Epithelial cell of proximal tubule (primary cell): ENCODE measurements at regions not wholly inside any gene's neighbourhood (a gene's known extent, or its start where the extent isn't known, plus 50 kb on each side); places are given as distances from the start of the nearest gene placed in this dataset.

Experiments
- DNase-seq: peaks from one replicate; pipeline ENCODE4 v3.0.0-alpha.2; 2011; ENCODE audit warnings: low read depth
- H3K4me3 ChIP-seq: 2 replicates; pipeline ENCODE4 v1.5.1; 2011; ENCODE audit warnings: low read depth, mild to moderate bottlenecking, low read length
- CTCF ChIP-seq: conservative IDR thresholded peaks from 2 replicates; pipeline ENCODE4 v1.5.1; 2012; ENCODE audit warnings: low read depth, mild to moderate bottlenecking, low read length

- no peak overlapping the region for H3K4me3 ChIP-seq
- DNase-seq: no peak
- no peak for TF ChIP-seq CTCF
These were observed 56.8 kb upstream of the PARP11 start for GRCh38 chr12:3929875-3930615.

- no peak overlapping the region for H3K4me3 ChIP-seq
- no peak for TF ChIP-seq CTCF
- DNase-seq: no peak
These were observed 55.5 kb upstream of the PARP11 start for GRCh38 chr12:3928538-3929184.

GRCh38 chr12:3925621-3926020, 52.4 kb upstream of the PARP11 start:
- no peak for DNase-seq
- no peak overlapping the region for H3K4me3 ChIP-seq
- no peak for TF ChIP-seq CTCF

GRCh38 chr12:3924761-3925160, 51.6 kb upstream of the PARP11 start:
- H3K4me3 ChIP-seq: no peak overlapping the region
- TF ChIP-seq CTCF: no peak
- no peak for DNase-seq

- no peak overlapping the region for H3K4me3 ChIP-seq
- no peak for DNase-seq
- TF ChIP-seq CTCF: no peak
These were observed 49.8 kb upstream of the PARP11 start for GRCh38 chr12:3923021-3923420.
